ENCODE measurements at regions not wholly inside any gene's neighbourhood (a gene's known extent, or its start where the extent isn't known, plus 50 kb on each side); places are given as distances from the start of the nearest gene placed in this dataset.

- Histone ChIP-seq H3K4me1 (no peaks in the 10 kb centered on the region), H3K9me3 (no peaks in the 10 kb centered on the region), H3K27ac (no peak overlapping the region), H3K27me3 (no peaks in the 10 kb centered on the region), H3K4me3 (no peak overlapping the region), H3K36me3 (ENCODE audit: low read depth, missing control alignments) (no peaks in the 10 kb centered on the region)
- intact Hi-C loops (cut with DNase I; ENCODE audit: low total_unique reads), result no loop called here
- 61 to 69% methylated on average over 6 of the region's 6 CpGs for WGBS, 2 donors
- no peak for DNase-seq
- TF ChIP-seq POLR2A (IDR thresholded peaks at IDR 0.05), result no peak
- TF ChIP-seq, protein P1, sequence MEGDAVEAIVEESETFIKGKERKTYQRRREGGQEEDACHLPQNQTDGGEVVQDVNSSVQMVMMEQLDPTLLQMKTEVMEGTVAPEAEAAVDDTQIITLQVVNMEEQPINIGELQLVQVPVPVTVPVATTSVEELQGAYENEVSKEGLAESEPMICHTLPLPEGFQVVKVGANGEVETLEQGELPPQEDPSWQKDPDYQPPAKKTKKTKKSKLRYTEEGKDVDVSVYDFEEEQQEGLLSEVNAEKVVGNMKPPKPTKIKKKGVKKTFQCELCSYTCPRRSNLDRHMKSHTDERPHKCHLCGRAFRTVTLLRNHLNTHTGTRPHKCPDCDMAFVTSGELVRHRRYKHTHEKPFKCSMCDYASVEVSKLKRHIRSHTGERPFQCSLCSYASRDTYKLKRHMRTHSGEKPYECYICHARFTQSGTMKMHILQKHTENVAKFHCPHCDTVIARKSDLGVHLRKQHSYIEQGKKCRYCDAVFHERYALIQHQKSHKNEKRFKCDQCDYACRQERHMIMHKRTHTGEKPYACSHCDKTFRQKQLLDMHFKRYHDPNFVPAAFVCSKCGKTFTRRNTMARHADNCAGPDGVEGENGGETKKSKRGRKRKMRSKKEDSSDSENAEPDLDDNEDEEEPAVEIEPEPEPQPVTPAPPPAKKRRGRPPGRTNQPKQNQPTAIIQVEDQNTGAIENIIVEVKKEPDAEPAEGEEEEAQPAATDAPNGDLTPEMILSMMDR (IDR thresholded peaks at IDR 0.05), result no peak
Measured at GRCh38 chr4:178173771-178174170, 731.5 kb upstream of the AGA start.

GRCh38 chr4:178174756-178175155, 732.5 kb upstream of the AGA start:
- Histone ChIP-seq H3K4me1 (no peaks in the 10 kb centered on the region), H3K4me3 (no peak overlapping the region), H3K27me3 (no peaks in the 10 kb centered on the region), H3K36me3 (ENCODE audit: low read depth, missing control alignments) (no peaks in the 10 kb centered on the region), H3K9me3 (no peaks in the 10 kb centered on the region), H3K27ac (no peak overlapping the region)
- TF ChIP-seq, protein P1 (IDR thresholded peaks at IDR 0.05), result no peak
- TF ChIP-seq POLR2A (IDR thresholded peaks at IDR 0.05), result no peak
- intact Hi-C loops (cut with DNase I; ENCODE audit: low total_unique reads), result no loop called here
- 82 to 92% methylated on average over 2 of the region's 2 CpGs for WGBS, 2 donors
- DNase-seq, result no peak

DNA sequence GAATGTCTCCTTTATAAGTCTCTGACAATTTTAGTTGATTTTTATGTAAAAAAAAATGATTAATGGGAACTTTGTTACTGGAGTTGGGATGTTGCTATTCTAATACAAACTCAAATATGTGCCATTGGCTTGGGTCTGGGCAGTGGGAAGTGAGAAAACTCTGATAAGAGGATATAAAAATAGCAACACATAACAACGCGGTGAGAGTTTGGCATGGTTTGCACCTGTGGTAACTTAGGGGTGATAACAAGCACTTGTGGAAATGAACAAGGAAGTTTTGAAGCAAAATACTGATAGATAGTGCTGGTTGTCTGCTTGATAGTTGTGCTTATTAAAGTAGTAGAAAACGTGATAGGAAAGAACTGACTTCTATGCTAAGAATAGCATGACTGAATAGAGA, 743.3 kb upstream of the AGA start:
- WGBS, 2 donors, result 25 to 62% methylated on average over 3 of the region's 3 CpGs

DNA sequence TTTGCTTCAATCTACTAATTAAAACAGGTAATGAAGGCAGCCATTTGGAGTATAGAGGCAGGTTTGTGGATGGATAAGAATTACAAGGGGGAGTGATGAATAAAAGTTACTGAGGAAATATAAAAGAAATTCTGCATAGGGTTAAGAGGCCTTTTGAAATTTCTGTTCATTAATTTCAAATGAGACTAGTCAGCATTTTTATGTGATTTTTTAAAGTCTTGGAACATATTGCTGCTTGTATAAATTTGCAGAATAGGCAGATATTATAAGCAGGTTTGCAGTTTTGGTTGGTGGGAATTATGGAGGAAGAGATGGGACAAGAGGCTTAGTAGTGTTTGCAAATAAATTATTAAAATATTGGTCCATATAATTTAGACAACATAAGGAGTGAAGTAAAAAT, 750.4 kb upstream of the AGA start:
- Histone ChIP-seq H3K36me3 (ENCODE audit: low read depth, missing control alignments) (no peaks in the 10 kb centered on the region), H3K9me3 (no peaks in the 10 kb centered on the region), H3K27ac (no peak overlapping the region), H3K4me3 (no peak overlapping the region), H3K27me3 (no peaks in the 10 kb centered on the region), H3K4me1 (no peaks in the 10 kb centered on the region)
- intact Hi-C loops (cut with DNase I; ENCODE audit: low total_unique reads), result no loop called here
- TF ChIP-seq POLR2A (IDR thresholded peaks at IDR 0.05), result no peak
- TF ChIP-seq, protein P1 (IDR thresholded peaks at IDR 0.05), result no peak
- DNase-seq, result no peak

More for the DNA sequence above, 743.3 kb upstream of the AGA start:
- Histone ChIP-seq H3K9me3 (no peaks in the 10 kb centered on the region), H3K27ac (no peak overlapping the region), H3K36me3 (ENCODE audit: low read depth, missing control alignments) (no peaks in the 10 kb centered on the region), H3K4me1 (no peaks in the 10 kb centered on the region), H3K4me3 (no peak overlapping the region), H3K27me3 (no peaks in the 10 kb centered on the region)
- intact Hi-C loops (cut with DNase I; ENCODE audit: low total_unique reads), result no loop called here
- TF ChIP-seq, protein P1 (IDR thresholded peaks at IDR 0.05), result no peak
- no peak for TF ChIP-seq POLR2A (IDR thresholded peaks at IDR 0.05)
- DNase-seq, result no peak

DNA sequence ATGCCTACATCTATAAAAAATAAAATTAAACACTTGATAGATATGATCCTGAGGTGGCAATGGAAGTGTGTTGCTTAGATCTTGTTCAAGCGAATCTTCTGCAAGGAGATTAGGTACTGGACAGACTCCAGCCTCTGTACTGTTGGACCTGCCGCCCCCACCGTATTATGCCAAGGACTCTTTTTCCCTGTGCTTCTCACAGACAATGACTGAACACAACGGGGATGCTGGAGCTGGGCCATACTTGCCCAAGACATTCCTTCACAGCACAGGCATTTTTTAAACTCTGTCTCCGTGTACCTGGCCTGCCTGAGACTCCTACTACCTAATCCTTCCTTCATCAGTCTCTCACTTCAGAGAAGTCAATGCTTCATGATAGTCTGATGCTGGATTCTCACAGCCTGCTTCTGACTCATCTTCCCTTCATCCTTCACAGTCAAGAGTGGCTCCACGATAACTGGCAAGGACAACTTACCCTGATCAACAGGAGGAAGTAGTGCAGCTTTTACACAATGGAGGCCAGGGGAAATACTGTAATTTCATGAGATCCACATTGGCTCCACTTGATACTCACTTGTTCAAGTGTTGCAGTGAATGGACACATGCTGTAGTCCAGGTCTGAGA, 754.6 kb upstream of the AGA start:
- intact Hi-C loops (cut with DNase I; ENCODE audit: low total_unique reads), result no loop called here
- Histone ChIP-seq H3K36me3 (ENCODE audit: low read depth, missing control alignments) (no peaks in the 10 kb centered on the region), H3K4me3 (no peak overlapping the region), H3K4me1 (no peaks in the 10 kb centered on the region), H3K9me3 (no peaks in the 10 kb centered on the region), H3K27me3 (no peaks in the 10 kb centered on the region), H3K27ac (no peak overlapping the region)
- DNase-seq, result no peak
- TF ChIP-seq POLR2A (IDR thresholded peaks at IDR 0.05), result no peak
- TF ChIP-seq, protein P1 (IDR thresholded peaks at IDR 0.05), result no peak
- 67 to 68% methylated on average over 6 of the region's 6 CpGs for WGBS, 2 donors
